ENCODE measurements at regions not wholly inside any gene's neighbourhood (a gene's known extent, or its start where the extent isn't known, plus 50 kb on each side); places are given as distances from the start of the nearest gene placed in this dataset.
"Not testable (repeated sequence)": the region's sequence is repeated elsewhere in the genome, so short reads cannot be mapped to it uniquely, and the experiment has no call there.

GRCh38 chr3:59499954-59500353, 450.1 kb upstream of the CFAP20DC start:
- Histone ChIP-seq H3K27me3 (ENCODE audit: insufficient read depth, low read length) (peaks cover 19% of the 10 kb centered on the region), H3K4me3 (ENCODE audit: low read depth, low read length) (no peak overlapping the region), H3K36me3 (ENCODE audit: insufficient read depth, low read length) (no peaks in the 10 kb centered on the region), H2AFZ (ENCODE audit: low read length, unreplicated experiment) (no peak overlapping the region), H3K27ac (ENCODE audit: low read depth, low read length) (no peak overlapping the region), H3K79me2 (ENCODE audit: control insufficient read depth, insufficient read depth, low read length, unreplicated experiment) (no peaks in the 10 kb centered on the region), H3K4me1 (ENCODE audit: control insufficient read depth, insufficient read depth, low read length, unreplicated experiment) (peaks cover 5% of the 10 kb centered on the region)

- H3K79me2 ChIP-seq (ENCODE audit: control insufficient read depth, insufficient read depth, low read length, unreplicated experiment), result no peaks in the 10 kb centered on the region
- H3K4me1 ChIP-seq (ENCODE audit: control insufficient read depth, insufficient read depth, low read length, unreplicated experiment), result peaks cover 5% of the 10 kb centered on the region
- no peak overlapping the region for H3K27ac ChIP-seq (ENCODE audit: low read depth, low read length)
- no peak overlapping the region for H3K4me3 ChIP-seq (ENCODE audit: low read depth, low read length)
- no peak overlapping the region for H2AFZ ChIP-seq (ENCODE audit: low read length, unreplicated experiment)
- H3K36me3 ChIP-seq (ENCODE audit: insufficient read depth, low read length), result no peaks in the 10 kb centered on the region
- peaks cover 19% of the 10 kb centered on the region for H3K27me3 ChIP-seq (ENCODE audit: insufficient read depth, low read length)
Measured at GRCh38 chr3:59499000-59499399, 449.2 kb upstream of the CFAP20DC start.

GRCh38 chr3:59496250-59496649, 446.4 kb upstream of the CFAP20DC start:
- no peaks in the 10 kb centered on the region for H3K79me2 ChIP-seq (ENCODE audit: control insufficient read depth, insufficient read depth, low read length, unreplicated experiment)
- H3K27ac ChIP-seq (ENCODE audit: low read depth, low read length), result no peak overlapping the region
- H2AFZ ChIP-seq (ENCODE audit: low read length, unreplicated experiment), result no peak overlapping the region
- no peaks in the 10 kb centered on the region for H3K4me1 ChIP-seq (ENCODE audit: control insufficient read depth, insufficient read depth, low read length, unreplicated experiment)
- no peak overlapping the region for H3K4me3 ChIP-seq (ENCODE audit: low read depth, low read length)
- no peaks in the 10 kb centered on the region for H3K36me3 ChIP-seq (ENCODE audit: insufficient read depth, low read length)
- peaks cover 19% of the 10 kb centered on the region for H3K27me3 ChIP-seq (ENCODE audit: insufficient read depth, low read length)

- not testable (repeated sequence) for H3K4me3 ChIP-seq (ENCODE audit: low read depth, low read length); H3K36me3 ChIP-seq (ENCODE audit: insufficient read depth, low read length); H3K27ac ChIP-seq (ENCODE audit: low read depth, low read length); H3K4me1 ChIP-seq (ENCODE audit: control insufficient read depth, insufficient read depth, low read length, unreplicated experiment); H2AFZ ChIP-seq (ENCODE audit: low read length, unreplicated experiment); H3K79me2 ChIP-seq (ENCODE audit: control insufficient read depth, insufficient read depth, low read length, unreplicated experiment)
- peaks cover 19% of the 10 kb centered on the region for H3K27me3 ChIP-seq (ENCODE audit: insufficient read depth, low read length)
Measured at GRCh38 chr3:59494969-59495368, 445.1 kb upstream of the CFAP20DC start.

- no peak overlapping the region for H3K4me3 ChIP-seq (ENCODE audit: low read depth, low read length)
- no peak overlapping the region for H3K27ac ChIP-seq (ENCODE audit: low read depth, low read length)
- H3K36me3 ChIP-seq (ENCODE audit: insufficient read depth, low read length), result no peaks in the 10 kb centered on the region
- H3K79me2 ChIP-seq (ENCODE audit: control insufficient read depth, insufficient read depth, low read length, unreplicated experiment), result no peaks in the 10 kb centered on the region
- H2AFZ ChIP-seq (ENCODE audit: low read length, unreplicated experiment), result no peak overlapping the region
- H3K27me3 ChIP-seq (ENCODE audit: insufficient read depth, low read length), result no peaks in the 10 kb centered on the region
- peaks cover 6% of the 10 kb centered on the region for H3K4me1 ChIP-seq (ENCODE audit: control insufficient read depth, insufficient read depth, low read length, unreplicated experiment)
Measured at GRCh38 chr3:59486520-59486919, 436.7 kb upstream of the CFAP20DC start.

- H3K4me1 ChIP-seq (ENCODE audit: control insufficient read depth, insufficient read depth, low read length, unreplicated experiment), result peaks cover 18% of the 10 kb centered on the region
Measured at GRCh38 chr3:59483191-59483590, 433.4 kb upstream of the CFAP20DC start.

GRCh38 chr3:59482684-59483083, 432.9 kb upstream of the CFAP20DC start:
- Histone ChIP-seq H3K27me3 (ENCODE audit: insufficient read depth, low read length) (no peaks in the 10 kb centered on the region), H3K36me3 (ENCODE audit: insufficient read depth, low read length) (no peaks in the 10 kb centered on the region), H3K79me2 (ENCODE audit: control insufficient read depth, insufficient read depth, low read length, unreplicated experiment) (no peaks in the 10 kb centered on the region), H2AFZ (ENCODE audit: low read length, unreplicated experiment) (no peak overlapping the region), H3K4me3 (ENCODE audit: low read depth, low read length) (no peak overlapping the region), H3K27ac (ENCODE audit: low read depth, low read length) (no peak overlapping the region), H3K4me1 (ENCODE audit: control insufficient read depth, insufficient read depth, low read length, unreplicated experiment) (peaks cover 18% of the 10 kb centered on the region)

More at GRCh38 chr3:59483191-59483590, 433.4 kb upstream of the CFAP20DC start:
- Histone ChIP-seq H3K27ac (ENCODE audit: low read depth, low read length) (no peak overlapping the region), H3K4me3 (ENCODE audit: low read depth, low read length) (no peak overlapping the region), H3K36me3 (ENCODE audit: insufficient read depth, low read length) (no peaks in the 10 kb centered on the region), H2AFZ (ENCODE audit: low read length, unreplicated experiment) (no peak overlapping the region), H3K27me3 (ENCODE audit: insufficient read depth, low read length) (no peaks in the 10 kb centered on the region), H3K79me2 (ENCODE audit: control insufficient read depth, insufficient read depth, low read length, unreplicated experiment) (no peaks in the 10 kb centered on the region)

GRCh38 chr3:59481776-59482400, 432.1 kb upstream of the CFAP20DC start:
- Histone ChIP-seq H3K4me1 (ENCODE audit: control insufficient read depth, insufficient read depth, low read length, unreplicated experiment) (peaks cover 18% of the 10 kb centered on the region), H3K27me3 (ENCODE audit: insufficient read depth, low read length) (no peaks in the 10 kb centered on the region), H2AFZ (ENCODE audit: low read length, unreplicated experiment) (no peak overlapping the region), H3K27ac (ENCODE audit: low read depth, low read length) (no peak overlapping the region), H3K79me2 (ENCODE audit: control insufficient read depth, insufficient read depth, low read length, unreplicated experiment) (no peaks in the 10 kb centered on the region), H3K4me3 (ENCODE audit: low read depth, low read length) (no peak overlapping the region), H3K36me3 (ENCODE audit: insufficient read depth, low read length) (no peaks in the 10 kb centered on the region)

GRCh38 chr3:59480486-59480995, 430.7 kb upstream of the CFAP20DC start:
- no peaks in the 10 kb centered on the region for H3K79me2 ChIP-seq (ENCODE audit: control insufficient read depth, insufficient read depth, low read length, unreplicated experiment)
- peaks cover 18% of the 10 kb centered on the region for H3K4me1 ChIP-seq (ENCODE audit: control insufficient read depth, insufficient read depth, low read length, unreplicated experiment)
- H3K27ac ChIP-seq (ENCODE audit: low read depth, low read length), result peak overlapping the region; percentile 34; the same call in 1 of the 2 replicates
- H2AFZ ChIP-seq (ENCODE audit: low read length, unreplicated experiment), result peak overlapping the region; percentile 78
- no peaks in the 10 kb centered on the region for H3K27me3 ChIP-seq (ENCODE audit: insufficient read depth, low read length)
- H3K4me3 ChIP-seq (ENCODE audit: low read depth, low read length), result peak overlapping the region; percentile 39
- no peaks in the 10 kb centered on the region for H3K36me3 ChIP-seq (ENCODE audit: insufficient read depth, low read length)

- Histone ChIP-seq H3K36me3 (ENCODE audit: insufficient read depth, low read length) (no peaks in the 10 kb centered on the region), H3K27ac (ENCODE audit: low read depth, low read length) (no peak overlapping the region), H3K4me1 (ENCODE audit: control insufficient read depth, insufficient read depth, low read length, unreplicated experiment) (no peaks in the 10 kb centered on the region), H3K4me3 (ENCODE audit: low read depth, low read length) (no peak overlapping the region), H3K27me3 (ENCODE audit: insufficient read depth, low read length) (no peaks in the 10 kb centered on the region), H3K79me2 (ENCODE audit: control insufficient read depth, insufficient read depth, low read length, unreplicated experiment) (no peaks in the 10 kb centered on the region), H2AFZ (ENCODE audit: low read length, unreplicated experiment) (no peak overlapping the region)
Measured at GRCh38 chr3:59473636-59474035, 423.8 kb upstream of the CFAP20DC start.

- no peak overlapping the region for H3K27ac ChIP-seq (ENCODE audit: low read depth, low read length)
- H3K36me3 ChIP-seq (ENCODE audit: insufficient read depth, low read length), result no peaks in the 10 kb centered on the region
- H3K79me2 ChIP-seq (ENCODE audit: control insufficient read depth, insufficient read depth, low read length, unreplicated experiment), result no peaks in the 10 kb centered on the region
- H3K4me1 ChIP-seq (ENCODE audit: control insufficient read depth, insufficient read depth, low read length, unreplicated experiment), result no peaks in the 10 kb centered on the region
- no peak overlapping the region for H3K4me3 ChIP-seq (ENCODE audit: low read depth, low read length)
- H3K27me3 ChIP-seq (ENCODE audit: insufficient read depth, low read length), result no peaks in the 10 kb centered on the region
- H2AFZ ChIP-seq (ENCODE audit: low read length, unreplicated experiment), result no peak overlapping the region
Measured at GRCh38 chr3:59472541-59472940, 422.7 kb upstream of the CFAP20DC start.
